HG03439 (cell line): ENCODE measurements at regions not wholly inside any gene's neighbourhood (a gene's known extent, or its start where the extent isn't known, plus 50 kb on each side); places are given as distances from the start of the nearest gene placed in this dataset.

Experiments used
- ATAC-seq: cut with Tn5 transposase; IDR thresholded peaks from one replicate; pipeline ENCODE4 v1.9.1; 2021; ENCODE audit warnings: mild to moderate bottlenecking, moderate library complexity; ENCODE audit not compliant: unreplicated experiment

DNA sequence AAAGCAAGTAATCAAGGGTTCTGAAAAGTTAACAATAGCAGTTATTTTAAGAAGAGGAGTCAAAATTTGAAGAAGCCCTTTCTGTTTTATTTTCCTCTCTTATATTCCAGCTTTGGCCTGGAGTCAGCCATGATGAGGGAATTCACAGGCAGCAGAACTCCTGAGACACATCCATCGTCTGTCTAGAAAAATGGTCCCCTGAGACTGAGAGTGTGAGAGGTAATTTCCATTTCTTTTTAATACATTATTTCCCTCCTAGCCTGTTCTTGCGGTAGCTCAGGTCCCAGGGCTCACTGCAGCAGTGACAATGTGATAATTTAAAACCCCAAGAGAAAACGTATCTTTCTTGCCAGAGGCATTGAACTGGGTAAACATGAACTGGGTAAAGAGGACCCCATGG lies 296.0 kb downstream of the SMOC2 start:
- ATAC-seq: no peak

DNA sequence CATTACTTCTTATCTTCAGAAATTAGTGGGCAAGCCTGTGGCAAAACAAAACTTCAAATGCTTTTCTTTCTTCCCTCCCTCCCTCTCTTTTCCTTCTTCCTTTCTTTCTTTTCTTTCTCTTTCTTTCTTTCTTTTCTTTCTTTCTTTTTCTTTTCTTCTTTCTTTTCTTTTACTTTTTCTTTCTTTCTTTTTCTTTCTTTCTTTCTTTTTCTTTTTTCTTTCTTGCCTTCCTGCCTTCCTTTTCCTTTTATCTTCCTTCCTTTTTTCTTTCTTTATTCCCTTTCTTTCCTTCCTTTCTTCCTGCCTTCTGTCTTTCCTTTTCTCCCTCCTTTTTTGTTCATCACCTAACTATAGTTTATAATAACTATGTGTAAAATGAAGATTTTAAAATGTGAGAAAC lies 295.1 kb downstream of the SMOC2 start:
- no peak for ATAC-seq

DNA sequence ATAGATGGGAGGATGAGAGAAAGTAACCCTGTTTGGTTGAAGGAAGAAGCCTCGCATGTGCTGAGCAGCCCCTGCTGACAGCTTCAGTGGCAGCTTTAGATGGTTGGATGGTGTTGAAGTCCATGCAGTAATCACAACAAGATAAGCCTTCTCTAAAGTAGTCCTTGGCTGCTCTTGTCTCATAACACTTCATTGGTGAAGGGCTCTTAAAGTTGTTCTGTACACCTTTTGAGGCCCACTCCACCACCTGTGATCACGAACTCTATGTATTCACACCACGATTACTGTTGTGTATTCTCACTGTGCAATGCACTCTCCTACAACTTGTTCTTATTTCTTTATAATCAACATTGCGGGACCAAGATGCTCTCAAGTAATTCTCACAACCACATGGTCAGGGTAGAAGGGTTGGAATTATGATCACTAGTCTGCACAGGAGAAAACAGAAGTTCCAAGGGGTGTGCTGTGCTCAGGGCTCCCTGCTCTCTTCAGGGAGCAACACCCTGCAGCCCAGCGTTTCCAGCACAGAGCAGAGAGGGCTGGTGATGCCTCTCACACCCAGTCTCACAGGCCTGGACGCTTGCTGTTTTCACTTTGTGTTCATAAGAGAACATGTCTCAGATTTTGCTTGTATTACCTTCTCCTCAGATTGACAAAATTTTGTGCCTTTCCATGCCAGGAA lies 294.4 kb downstream of the SMOC2 start:
- no peak for ATAC-seq

DNA sequence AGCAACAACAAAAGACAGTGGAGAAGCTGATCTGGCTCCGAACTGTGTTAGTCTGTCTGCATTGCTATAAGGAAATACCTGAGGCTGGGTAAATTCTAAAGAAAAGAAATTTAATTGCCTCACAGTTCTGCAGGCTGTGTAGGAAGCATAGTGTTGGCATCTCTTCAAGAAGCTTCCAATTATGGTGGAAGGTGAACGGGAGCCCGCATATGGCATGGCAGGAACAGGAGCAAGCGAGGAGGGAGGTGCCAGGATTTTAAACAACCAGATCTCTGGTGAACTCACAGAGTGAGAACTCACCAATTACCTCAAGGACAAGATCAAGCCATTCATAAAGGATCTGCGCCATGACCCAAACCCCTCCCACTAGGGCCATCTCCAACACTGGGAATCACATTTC lies 293.5 kb downstream of the SMOC2 start:
- ATAC-seq: no peak

DNA sequence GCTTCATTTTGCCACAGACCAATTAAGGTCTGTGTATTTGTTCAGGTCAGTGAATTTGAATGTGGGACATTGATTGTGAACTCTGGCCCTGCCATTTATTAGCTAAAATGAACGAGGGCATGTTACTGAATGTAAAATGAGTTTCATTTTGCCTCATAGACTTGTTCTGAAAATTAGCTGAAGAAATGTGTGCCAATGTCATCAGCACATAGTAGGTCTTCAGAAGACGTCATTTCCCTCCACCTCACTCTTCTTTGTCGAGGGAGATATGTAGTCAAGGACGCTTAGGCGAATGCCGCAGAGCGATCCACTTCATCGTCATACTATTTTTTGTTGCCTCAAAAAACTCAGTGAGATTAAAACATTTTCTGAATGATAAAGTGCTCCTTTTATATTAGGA lies 291.7 kb downstream of the SMOC2 start:
- no peak for ATAC-seq

DNA sequence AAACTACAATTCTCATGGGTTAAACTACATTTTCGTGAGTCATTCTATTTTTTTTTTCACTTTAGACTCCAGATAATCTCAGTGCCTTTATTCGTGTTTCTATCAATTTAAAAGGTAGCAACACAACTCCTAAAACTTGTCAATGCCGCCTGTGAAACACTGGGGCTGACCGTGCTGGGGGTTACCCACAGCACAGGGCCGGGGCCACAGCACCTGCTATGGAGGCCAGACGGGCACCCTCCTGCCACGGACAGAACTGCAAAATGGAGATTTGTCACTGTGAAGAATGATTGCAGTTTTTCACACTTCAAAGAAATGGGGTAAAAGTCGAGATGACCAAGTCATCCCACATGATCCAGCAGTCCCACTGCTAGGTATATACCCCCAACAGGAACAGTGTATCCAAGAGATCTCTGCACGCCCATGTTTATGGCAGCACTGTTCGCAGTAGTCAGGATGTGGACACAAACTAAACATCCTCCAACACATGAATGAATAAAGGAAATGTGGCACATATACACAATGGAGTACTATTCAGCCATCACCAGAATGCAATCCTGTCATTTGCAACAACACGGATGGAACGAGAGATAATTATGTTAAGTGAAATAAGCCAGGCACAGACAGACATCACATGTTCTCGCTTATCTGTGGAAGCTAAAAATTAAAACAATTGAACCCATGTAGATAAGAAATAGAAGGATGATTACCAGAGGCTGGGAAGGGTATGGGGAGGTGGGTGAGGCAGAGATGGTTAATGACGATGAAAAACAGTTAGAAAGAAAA lies 290.1 kb downstream of the SMOC2 start:
- no peak for ATAC-seq

DNA sequence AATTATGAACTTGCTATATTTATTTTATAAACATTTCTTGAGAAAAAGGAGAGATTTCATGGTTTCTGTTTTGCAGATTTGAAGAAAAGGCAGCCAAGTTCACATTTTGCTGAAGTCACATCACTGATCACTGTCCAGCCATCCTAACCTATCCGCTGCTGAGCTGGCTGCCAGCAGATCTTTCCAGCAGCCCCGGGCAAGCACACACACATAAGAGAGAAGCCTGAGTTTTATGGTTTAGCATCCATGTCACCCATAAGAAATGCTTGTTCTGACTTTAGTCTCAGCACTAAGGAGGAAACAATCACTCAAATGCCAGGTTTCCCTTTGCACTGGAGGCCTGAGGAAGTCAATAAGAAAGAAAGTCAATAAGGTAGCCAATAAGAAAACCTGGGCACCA lies 287.1 kb downstream of the SMOC2 start:
- ATAC-seq: no peak

DNA sequence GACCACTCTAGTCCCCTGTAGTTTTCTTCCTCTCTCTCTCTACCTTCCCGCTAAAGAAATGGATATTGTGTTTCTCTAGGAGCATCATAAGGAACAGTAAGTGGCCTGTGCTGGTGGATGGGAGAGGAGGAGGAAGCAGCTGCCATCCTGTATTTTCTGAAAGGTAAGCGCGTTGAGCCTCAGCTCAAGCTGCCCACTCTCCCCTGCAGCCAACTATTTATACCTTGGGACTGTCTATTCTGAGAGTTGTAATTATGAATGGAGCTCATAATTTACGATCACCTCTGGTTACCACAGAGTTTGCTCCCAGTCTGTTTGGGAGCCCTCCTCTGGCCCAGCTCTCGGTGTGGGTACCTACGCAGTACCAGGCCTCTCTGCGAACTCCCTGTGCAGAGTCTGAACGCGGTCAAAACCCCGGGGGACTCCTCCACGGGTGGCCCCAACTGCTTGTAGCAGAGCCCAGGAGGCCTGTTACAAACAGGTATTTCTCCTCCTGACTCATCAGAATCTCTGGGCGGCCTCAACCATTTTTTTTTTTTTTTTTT lies 285.4 kb downstream of the SMOC2 start:
- no peak for ATAC-seq

DNA sequence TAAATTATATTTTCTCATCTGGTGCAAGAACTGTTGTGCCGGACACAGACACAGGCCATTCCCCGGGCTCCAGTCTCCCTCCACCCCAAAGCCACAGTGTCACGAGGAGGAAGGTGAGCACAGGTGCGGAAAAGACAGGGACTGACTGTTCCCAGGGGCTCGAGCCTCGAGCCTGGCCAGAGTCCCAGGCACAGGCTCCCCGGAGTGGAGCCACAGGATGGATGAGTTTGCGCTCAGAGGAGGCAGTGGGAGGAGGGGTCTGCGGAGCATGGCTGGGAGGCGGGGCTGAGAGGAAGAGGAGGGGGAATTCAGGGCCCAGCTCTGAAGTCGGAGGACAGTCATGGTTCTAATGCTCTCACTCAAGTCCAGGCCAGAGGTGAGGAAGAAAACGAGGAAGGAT lies 284.8 kb downstream of the SMOC2 start:
- ATAC-seq: no peak

DNA sequence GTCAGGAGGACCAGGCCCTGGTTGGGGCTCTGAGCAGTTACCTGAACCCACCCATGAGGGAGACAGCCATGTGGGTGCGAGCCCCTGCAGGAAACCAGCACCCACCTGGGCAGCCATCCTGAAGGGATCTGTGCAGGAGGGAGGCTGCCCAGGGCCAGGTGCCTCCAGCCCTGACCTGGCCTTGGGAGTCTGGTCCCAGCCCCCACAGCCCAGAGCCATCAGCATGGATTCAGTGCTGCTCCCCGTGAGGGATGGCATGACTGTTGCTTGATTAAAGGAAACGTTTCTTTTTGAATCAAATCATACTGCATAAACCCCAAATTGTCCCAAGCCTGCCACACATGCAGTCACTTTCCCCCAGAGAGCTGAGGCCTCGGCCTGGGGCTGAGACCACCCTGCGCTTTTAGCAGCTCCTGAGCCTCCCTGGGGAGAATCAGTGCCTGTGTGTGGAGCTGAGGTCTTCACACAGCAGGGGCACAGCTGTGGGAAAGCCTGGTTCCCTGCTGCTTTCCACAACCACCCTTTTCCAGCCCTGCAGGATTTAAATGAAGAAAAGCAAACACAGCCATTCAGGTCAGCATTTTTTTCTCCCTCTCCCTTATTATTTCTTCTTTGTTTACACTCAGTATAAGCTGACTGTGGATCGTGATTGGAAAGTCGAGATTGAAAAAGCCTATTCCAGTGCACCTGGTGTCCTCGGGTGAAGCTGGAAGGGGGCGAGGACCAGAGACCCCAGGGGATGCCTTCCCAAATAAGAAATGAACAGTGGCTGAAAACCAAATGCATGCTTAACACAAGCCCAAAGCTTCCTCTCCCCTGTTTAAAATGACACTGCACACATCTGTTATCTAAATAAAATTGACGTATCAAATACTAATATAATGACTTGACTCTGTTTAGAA lies 283.9 kb downstream of the SMOC2 start:
- no peak for ATAC-seq

DNA sequence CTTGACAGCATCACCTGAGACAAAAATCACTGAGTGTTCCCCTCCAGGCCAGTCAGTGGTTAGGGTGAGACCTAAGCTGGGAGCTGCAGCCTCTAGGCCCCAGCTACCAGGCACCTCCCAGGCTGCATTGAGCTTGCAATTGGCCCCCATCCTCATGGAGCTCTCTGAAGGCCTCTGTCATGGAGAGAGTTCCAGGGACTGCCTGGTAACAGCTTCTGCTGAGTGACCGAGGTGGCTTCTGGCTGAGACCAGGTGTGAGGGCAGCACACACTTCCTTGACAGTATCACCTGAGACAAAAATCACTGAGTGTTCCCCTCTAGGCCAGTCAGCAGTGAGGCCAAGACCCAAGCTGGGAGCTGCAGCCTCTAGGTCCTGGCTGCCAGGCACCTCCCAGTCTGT lies 283.0 kb downstream of the SMOC2 start:
- no peak for ATAC-seq

DNA sequence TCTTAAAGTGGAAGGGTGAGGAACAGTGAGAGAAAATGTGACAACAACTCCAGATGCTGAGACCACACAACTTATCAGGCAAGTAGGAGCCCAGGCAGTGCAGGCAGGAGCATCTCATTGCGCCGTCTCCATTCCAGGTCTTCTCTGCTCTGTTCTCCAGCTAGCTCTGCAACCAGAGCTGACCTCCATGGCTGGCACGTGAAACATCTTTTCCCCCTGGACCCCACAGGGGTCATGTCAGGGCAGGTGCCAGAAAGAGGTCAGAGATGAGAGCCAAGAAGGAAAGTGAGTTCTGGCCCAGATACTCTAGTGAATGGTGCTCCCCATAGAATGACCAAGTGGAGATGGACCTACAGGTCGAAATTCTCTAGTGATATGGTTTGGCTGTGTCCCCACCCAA lies 281.4 kb downstream of the SMOC2 start:
- ATAC-seq: no peak

DNA sequence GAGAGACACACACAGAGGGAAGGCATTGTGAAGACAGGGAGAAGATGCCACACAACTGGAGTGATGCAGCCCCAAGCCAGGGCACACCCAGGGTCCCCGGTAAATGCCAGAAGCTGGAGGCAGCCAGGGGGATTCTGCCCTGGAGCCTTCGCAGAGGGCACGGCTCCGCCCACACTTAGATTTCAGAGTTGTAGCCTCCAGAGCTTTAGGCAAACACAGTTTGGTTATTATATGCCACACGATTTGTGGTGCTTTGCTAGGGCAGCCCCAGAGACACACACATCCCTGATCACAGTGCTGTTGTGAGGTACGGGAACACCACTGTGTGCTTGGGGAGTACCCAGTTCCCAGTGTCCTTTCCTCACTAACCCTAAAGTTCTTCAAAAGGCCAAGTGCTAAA lies 280.6 kb downstream of the SMOC2 start:
- ATAC-seq: no peak

DNA sequence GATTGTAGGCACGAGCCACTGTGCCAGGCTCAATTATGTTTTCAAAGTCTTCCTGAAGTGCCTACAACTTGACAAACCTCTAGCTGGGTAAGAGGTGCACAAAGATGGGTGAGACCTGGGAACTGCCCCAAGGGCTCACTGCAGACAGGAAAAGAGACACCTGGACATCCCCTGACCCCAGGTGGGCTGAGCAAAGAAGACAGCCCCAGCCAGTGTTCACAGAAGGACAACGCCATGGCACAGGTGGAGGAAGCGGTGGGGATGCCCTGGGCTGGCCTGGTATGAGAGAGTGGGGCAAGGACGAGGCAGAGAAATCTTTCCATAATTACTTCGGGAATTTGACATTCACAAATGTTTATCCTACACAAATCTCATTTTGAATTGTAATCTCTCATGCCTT lies 278.9 kb downstream of the SMOC2 start:
- no peak for ATAC-seq

DNA sequence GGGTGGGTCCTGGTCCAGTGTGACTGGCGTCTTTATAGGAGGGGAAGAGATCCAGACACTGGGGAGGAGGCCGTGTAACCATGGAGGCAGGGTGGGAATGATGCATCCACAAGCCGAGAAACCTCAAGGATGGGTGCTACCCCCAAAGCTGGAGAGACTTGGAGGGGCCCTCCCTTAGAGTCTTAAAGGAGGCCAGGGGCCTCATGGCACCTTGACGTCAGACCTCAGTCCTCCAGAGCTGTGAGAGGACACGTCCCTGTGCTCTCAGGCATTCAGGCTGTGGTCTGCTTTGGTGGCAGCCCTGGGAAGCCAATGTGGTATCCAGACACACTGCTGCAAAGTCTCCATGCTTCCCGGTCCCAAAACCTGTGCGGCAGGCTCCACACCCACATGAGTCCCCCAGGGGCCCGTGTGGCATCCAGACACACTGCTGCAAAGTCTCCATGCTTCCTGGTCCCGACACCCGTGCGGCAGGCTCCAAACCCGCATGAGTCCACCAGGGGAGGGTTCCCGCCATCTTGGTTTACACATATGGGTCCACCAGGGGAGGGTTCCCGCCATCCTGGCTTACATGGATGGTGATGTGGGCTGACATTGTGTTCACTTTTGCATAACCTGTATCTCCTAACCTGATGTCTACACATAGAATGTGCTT lies 278.0 kb downstream of the SMOC2 start:
- ATAC-seq: no peak
